Lower leg skin (tissue), 4 donors: ENCODE measurements at regions not wholly inside any gene's neighbourhood (a gene's known extent, or its start where the extent isn't known, plus 50 kb on each side); places are given as distances from the start of the nearest gene placed in this dataset.

Experiments
- DNase-seq, 2 donors: peaks; one replicate each; pipeline ENCODE4 v3.0.0-alpha.2; 2019; ENCODE audit warnings: low spot score in 2 of 2
- H3K4me3 ChIP-seq: fragments of 200-600 bp; sonication (generic); 2 replicates; pipeline ENCODE4 v1.5.1; 2017; ENCODE audit warnings: mild to moderate bottlenecking, low read depth; ENCODE audit not compliant: poor library complexity, severe bottlenecking
- POLR2A ChIP-seq, 2 donors: fragments of 450-650 bp; IDR thresholded peaks; one replicate each; pipeline ENCODE4 v1.6.1; 2016 to 2017; ENCODE audit warnings: antibody characterized with exemption in 2 of 2, mild to moderate bottlenecking in 1 of 2, moderate library complexity in 1 of 2
- WGBS, 2 donors: methylation state at CpG; one replicate each; pipeline ENCODE4 v1.1.5; 2018; 5-methylcytosine and 5-hydroxymethylcytosine counted together
- intact Hi-C: fragments of 100-400 bp; cut with DNase I; formaldehyde crosslinking; loops from one replicate; pipeline ENCODE4 v1.15.0; 2023; ENCODE audit warnings: low total_unique reads
- TF ChIP-seq, protein P1 (sequence below), 3 donors: fragments of 450-650 bp; IDR thresholded peaks; one replicate each; pipeline ENCODE4 v1.5.1; 2016; ENCODE audit warnings: antibody characterized with exemption in 3 of 3, mild to moderate bottlenecking in 3 of 3, moderate library complexity in 2 of 3

GRCh38 chr1:81237473-81238089 is 563.2 kb upstream of the ADGRL2 start:
- TF ChIP-seq, protein P1, sequence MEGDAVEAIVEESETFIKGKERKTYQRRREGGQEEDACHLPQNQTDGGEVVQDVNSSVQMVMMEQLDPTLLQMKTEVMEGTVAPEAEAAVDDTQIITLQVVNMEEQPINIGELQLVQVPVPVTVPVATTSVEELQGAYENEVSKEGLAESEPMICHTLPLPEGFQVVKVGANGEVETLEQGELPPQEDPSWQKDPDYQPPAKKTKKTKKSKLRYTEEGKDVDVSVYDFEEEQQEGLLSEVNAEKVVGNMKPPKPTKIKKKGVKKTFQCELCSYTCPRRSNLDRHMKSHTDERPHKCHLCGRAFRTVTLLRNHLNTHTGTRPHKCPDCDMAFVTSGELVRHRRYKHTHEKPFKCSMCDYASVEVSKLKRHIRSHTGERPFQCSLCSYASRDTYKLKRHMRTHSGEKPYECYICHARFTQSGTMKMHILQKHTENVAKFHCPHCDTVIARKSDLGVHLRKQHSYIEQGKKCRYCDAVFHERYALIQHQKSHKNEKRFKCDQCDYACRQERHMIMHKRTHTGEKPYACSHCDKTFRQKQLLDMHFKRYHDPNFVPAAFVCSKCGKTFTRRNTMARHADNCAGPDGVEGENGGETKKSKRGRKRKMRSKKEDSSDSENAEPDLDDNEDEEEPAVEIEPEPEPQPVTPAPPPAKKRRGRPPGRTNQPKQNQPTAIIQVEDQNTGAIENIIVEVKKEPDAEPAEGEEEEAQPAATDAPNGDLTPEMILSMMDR (IDR thresholded peaks at IDR 0.05): no peak
- no peak for TF ChIP-seq POLR2A (IDR thresholded peaks at IDR 0.05)
- no peak for DNase-seq
- 38 to 52% methylated on average over 8 of the region's 8 CpGs for WGBS, 2 donors
- intact Hi-C loops: no loop called here
- H3K4me3 ChIP-seq: no peak overlapping the region

- intact Hi-C loops: no loop called here
- DNase-seq: no peak
- 71 to 78% methylated on average over 3 of the region's 3 CpGs for WGBS, 2 donors
- H3K4me3 ChIP-seq: no peak overlapping the region
- no peak for TF ChIP-seq POLR2A (IDR thresholded peaks at IDR 0.05)
- TF ChIP-seq, protein P1 (IDR thresholded peaks at IDR 0.05): no peak
Measured at GRCh38 chr1:81234237-81234636, 566.5 kb upstream of the ADGRL2 start.

- no peak overlapping the region for H3K4me3 ChIP-seq
- TF ChIP-seq, protein P1 (IDR thresholded peaks at IDR 0.05): no peak
- no peak for TF ChIP-seq POLR2A (IDR thresholded peaks at IDR 0.05)
- 94 to 100% methylated on average over 1 of the region's 1 CpG for WGBS, 2 donors
- no peak for DNase-seq
- intact Hi-C loops: no loop called here
Measured at GRCh38 chr1:81233591-81233990, 567.1 kb upstream of the ADGRL2 start.

GRCh38 chr1:81232420-81232819 is 568.3 kb upstream of the ADGRL2 start:
- H3K4me3 ChIP-seq: no peak overlapping the region
- DNase-seq: no peak
- TF ChIP-seq, protein P1 (IDR thresholded peaks at IDR 0.05): no peak
- TF ChIP-seq POLR2A (IDR thresholded peaks at IDR 0.05): no peak
- intact Hi-C loops: no loop called here
- WGBS, 2 donors: 41 to 44% methylated on average over 5 of the region's 5 CpGs

- 57 to 59% methylated on average over 1 of the region's 1 CpG for WGBS, 2 donors
Measured at GRCh38 chr1:81231729-81232038, 569.0 kb upstream of the ADGRL2 start.

More at GRCh38 chr1:81231729-81232038, 569.0 kb upstream of the ADGRL2 start:
- DNase-seq: no peak
- intact Hi-C loops: no loop called here
- TF ChIP-seq POLR2A (IDR thresholded peaks at IDR 0.05): no peak
- TF ChIP-seq, protein P1 (IDR thresholded peaks at IDR 0.05): no peak
- H3K4me3 ChIP-seq: no peak overlapping the region
